Naive thymus-derived CD8-positive, alpha-beta T cell (primary cell): ENCODE measurements at regions not wholly inside any gene's neighbourhood (a gene's known extent, or its start where the extent isn't known, plus 50 kb on each side); places are given as distances from the start of the nearest gene placed in this dataset.

Source experiments
- ATAC-seq, 2 donors: fragments of 150-1000 bp; cut with Tn5 transposase in 1 of 2; sonication (Bioruptor Pico), chemical (Tn5 transposase) in 1 of 2; 1 replicate in 1 of 2; 2 replicates in 1 of 2; pipeline ENCODE4 v1.10.0; 2021; ENCODE audit warnings: mild to moderate bottlenecking in 2 of 2, moderate library complexity in 2 of 2
- POLR2A ChIA-PET: fragments of 350-600 bp; sonication (Branson Sonifier 250); formaldehyde crosslinking; loops from one replicate; lab custom pipeline; 2021; ENCODE audit warnings: antibody characterized with exemption; lab: Charles Lee
- DNase-seq, 10 donors: peaks; one replicate each; pipeline versions ENCODE4 v3.0.0 to v3.0.0-alpha.2; 2020 to 2022
- H3K27ac Mint-ChIP-seq, 10 donors: one replicate each; pipeline ENCODE4 v1.8.0; 2020 to 2022; ENCODE audit warnings: mild to moderate bottlenecking in 10 of 10, mixed read lengths in 10 of 10, moderate library complexity in 4 of 10, inconsistent platforms in 1 of 10
- H3K27me3 Mint-ChIP-seq, 5 donors: one replicate each; pipeline ENCODE4 v1.8.0; 2021 to 2022; ENCODE audit warnings: mixed read lengths in 5 of 5
- H3K36me3 Mint-ChIP-seq, 3 donors: one replicate each; pipeline ENCODE4 v1.8.0; 2020 to 2022; ENCODE audit warnings: mixed read lengths in 3 of 3, mild to moderate bottlenecking in 2 of 3, inconsistent platforms in 1 of 3
- H3K4me1 Mint-ChIP-seq, 4 donors: one replicate each; pipeline ENCODE4 v1.8.0; 2021 to 2022; ENCODE audit warnings: mixed read lengths in 4 of 4
- H3K4me3 Mint-ChIP-seq, 10 donors: one replicate each; pipeline ENCODE4 v1.8.0; 2020 to 2022; ENCODE audit warnings: mild to moderate bottlenecking in 10 of 10, mixed read lengths in 10 of 10, moderate library complexity in 6 of 10, inconsistent platforms in 1 of 10
- H3K9me3 Mint-ChIP-seq, 9 donors: one replicate each; pipeline ENCODE4 v1.8.0; 2020 to 2022; ENCODE audit warnings: mixed read lengths in 9 of 9, mild to moderate bottlenecking in 3 of 9, inconsistent platforms in 1 of 9, moderate library complexity in 1 of 9

- Mint-ChIP-seq H3K9me3 (no peaks in the 10 kb centered on the region), H3K36me3 (no peaks in the 10 kb centered on the region), H3K4me3 (no peak overlapping the region), H3K27me3 (no peaks in the 10 kb centered on the region), H3K27ac (no peak overlapping the region), H3K4me1 (no peaks in the 10 kb centered on the region)
- POLR2A ChIA-PET, result no interaction called here
- ATAC-seq (no peak), DNase-seq (no peak)
These were observed 197.9 kb downstream of the ANKRD50 start for GRCh38 chr4:124514588-124514987.

GRCh38 chr4:124515591-124515990, 196.9 kb downstream of the ANKRD50 start:
- no peaks in the 10 kb centered on the region for H3K4me1 Mint-ChIP-seq
- ATAC-seq (no peak), DNase-seq (no peak)
- POLR2A ChIA-PET, result no interaction called here
- H3K27ac Mint-ChIP-seq, result no peak overlapping the region
- H3K27me3 Mint-ChIP-seq, result peaks cover 0 to 4% (median 0%) of the 10 kb centered on the region in 5 donors
- H3K4me3 Mint-ChIP-seq, result no peak overlapping the region
- H3K36me3 Mint-ChIP-seq, result no peaks in the 10 kb centered on the region
- H3K9me3 Mint-ChIP-seq, result no peaks in the 10 kb centered on the region

GRCh38 chr4:124519196-124519595, 193.3 kb downstream of the ANKRD50 start:
- ATAC-seq, result no peak
- Mint-ChIP-seq H3K4me3 (no peak overlapping the region), H3K27ac (no peak overlapping the region), H3K36me3 (no peaks in the 10 kb centered on the region), H3K4me1 (no peaks in the 10 kb centered on the region), H3K9me3 (peaks cover 0 to 4% (median 0%) of the 10 kb centered on the region in 9 donors), H3K27me3 (peaks cover 0 to 14% (median 0%) of the 10 kb centered on the region in 5 donors)
- no peak for DNase-seq
- POLR2A ChIA-PET, result no interaction called here

- ATAC-seq (no peak), DNase-seq (no peak)
- no peak overlapping the region for H3K4me3 Mint-ChIP-seq
- peaks cover 0 to 4% (median 0%) of the 10 kb centered on the region in 9 donors for H3K9me3 Mint-ChIP-seq
- H3K4me1 Mint-ChIP-seq, result no peaks in the 10 kb centered on the region
- H3K27ac Mint-ChIP-seq, result no peak overlapping the region
- H3K27me3 Mint-ChIP-seq, result peaks cover 0 to 14% (median 1%) of the 10 kb centered on the region in 5 donors
- POLR2A ChIA-PET, result no interaction called here
- H3K36me3 Mint-ChIP-seq, result no peaks in the 10 kb centered on the region
These were observed 188.7 kb downstream of the ANKRD50 start for GRCh38 chr4:124523816-124524215.

- POLR2A ChIA-PET, result no interaction called here
- peaks cover 0 to 4% (median 0%) of the 10 kb centered on the region in 9 donors for H3K9me3 Mint-ChIP-seq
- DNase-seq, result no peak
- H3K36me3 Mint-ChIP-seq, result no peaks in the 10 kb centered on the region
- H3K4me3 Mint-ChIP-seq, result no peak overlapping the region
- no peak overlapping the region for H3K27ac Mint-ChIP-seq
- H3K4me1 Mint-ChIP-seq, result no peaks in the 10 kb centered on the region
- peaks cover 0 to 10% (median 1%) of the 10 kb centered on the region in 5 donors for H3K27me3 Mint-ChIP-seq
- ATAC-seq, result no peak
These were observed 187.0 kb downstream of the ANKRD50 start for GRCh38 chr4:124525524-124525923.

GRCh38 chr4:124526331-124526730, 186.2 kb downstream of the ANKRD50 start:
- DNase-seq (no peak), ATAC-seq (no peak)
- no peaks in the 10 kb centered on the region for H3K4me1 Mint-ChIP-seq
- H3K27me3 Mint-ChIP-seq, result peaks cover 0 to 10% (median 1%) of the 10 kb centered on the region in 5 donors
- H3K4me3 Mint-ChIP-seq, result no peak overlapping the region
- H3K36me3 Mint-ChIP-seq, result no peaks in the 10 kb centered on the region
- peaks cover 0 to 4% (median 0%) of the 10 kb centered on the region in 9 donors for H3K9me3 Mint-ChIP-seq
- no peak overlapping the region for H3K27ac Mint-ChIP-seq
- POLR2A ChIA-PET, result no interaction called here

GRCh38 chr4:124526769-124527168, 185.8 kb downstream of the ANKRD50 start:
- no peak overlapping the region for H3K4me3 Mint-ChIP-seq
- POLR2A ChIA-PET, result no interaction called here
- no peaks in the 10 kb centered on the region for H3K4me1 Mint-ChIP-seq
- H3K27me3 Mint-ChIP-seq, result peaks cover 0 to 6% (median 0%) of the 10 kb centered on the region in 5 donors
- H3K9me3 Mint-ChIP-seq, result peaks cover 0 to 2% (median 0%) of the 10 kb centered on the region in 9 donors
- DNase-seq, result no peak
- ATAC-seq, result no peak
- H3K36me3 Mint-ChIP-seq, result no peaks in the 10 kb centered on the region
- no peak overlapping the region for H3K27ac Mint-ChIP-seq

- no peak overlapping the region for H3K27ac Mint-ChIP-seq
- H3K4me1 Mint-ChIP-seq, result no peaks in the 10 kb centered on the region
- POLR2A ChIA-PET, result no interaction called here
- peaks cover 0 to 2% (median 0%) of the 10 kb centered on the region in 9 donors for H3K9me3 Mint-ChIP-seq
- H3K36me3 Mint-ChIP-seq, result no peaks in the 10 kb centered on the region
- DNase-seq (no peak), ATAC-seq (no peak)
- H3K4me3 Mint-ChIP-seq, result no peak overlapping the region
- H3K27me3 Mint-ChIP-seq, result peaks cover 0 to 6% (median 0%) of the 10 kb centered on the region in 5 donors
These were observed 185.2 kb downstream of the ANKRD50 start for GRCh38 chr4:124527364-124527763.

- H3K36me3 Mint-ChIP-seq, result no peaks in the 10 kb centered on the region
- ATAC-seq (no peak), DNase-seq (no peak)
- POLR2A ChIA-PET, result no interaction called here
- H3K9me3 Mint-ChIP-seq, result peaks cover 0 to 2% (median 0%) of the 10 kb centered on the region in 9 donors
- H3K4me3 Mint-ChIP-seq, result no peak overlapping the region
- no peak overlapping the region for H3K27ac Mint-ChIP-seq
- peaks cover 0 to 4% (median 0%) of the 10 kb centered on the region in 5 donors for H3K27me3 Mint-ChIP-seq
- H3K4me1 Mint-ChIP-seq, result no peaks in the 10 kb centered on the region
These were observed 183.4 kb downstream of the ANKRD50 start for GRCh38 chr4:124529131-124529530.

GRCh38 chr4:124530464-124531077, 182.0 kb downstream of the ANKRD50 start:
- no peak overlapping the region for H3K4me3 Mint-ChIP-seq
- ATAC-seq (no peak), DNase-seq (no peak)
- H3K9me3 Mint-ChIP-seq, result peaks cover 0 to 2% (median 0%) of the 10 kb centered on the region in 9 donors
- H3K36me3 Mint-ChIP-seq, result no peaks in the 10 kb centered on the region
- H3K27ac Mint-ChIP-seq, result no peak overlapping the region
- POLR2A ChIA-PET, result no interaction called here
- no peaks in the 10 kb centered on the region for H3K4me1 Mint-ChIP-seq
- H3K27me3 Mint-ChIP-seq, result peaks cover 0 to 3% (median 0%) of the 10 kb centered on the region in 5 donors

GRCh38 chr4:124534131-124534530, 178.4 kb downstream of the ANKRD50 start:
- Mint-ChIP-seq H3K27me3 (peaks cover 0 to 3% (median 0%) of the 10 kb centered on the region in 5 donors), H3K9me3 (peaks cover 0 to 2% (median 0%) of the 10 kb centered on the region in 9 donors), H3K27ac (no peak overlapping the region), H3K4me3 (no peak overlapping the region), H3K4me1 (no peaks in the 10 kb centered on the region), H3K36me3 (no peaks in the 10 kb centered on the region)
- no peak for DNase-seq
- POLR2A ChIA-PET, result no interaction called here
- ATAC-seq, result no peak

- POLR2A ChIA-PET, result no interaction called here
- DNase-seq (no peak), ATAC-seq (no peak)
- no peaks in the 10 kb centered on the region for H3K36me3 Mint-ChIP-seq
- no peak overlapping the region for H3K27ac Mint-ChIP-seq
- H3K4me3 Mint-ChIP-seq, result no peak overlapping the region
- peaks cover 0 to 2% (median 0%) of the 10 kb centered on the region in 9 donors for H3K9me3 Mint-ChIP-seq
- H3K27me3 Mint-ChIP-seq, result peaks cover 0 to 3% (median 0%) of the 10 kb centered on the region in 5 donors
- no peaks in the 10 kb centered on the region for H3K4me1 Mint-ChIP-seq
These were observed 177.5 kb downstream of the ANKRD50 start for GRCh38 chr4:124535003-124535402.

GRCh38 chr4:124536946-124537345, 175.6 kb downstream of the ANKRD50 start:
- no peak for DNase-seq
- Mint-ChIP-seq H3K4me1 (no peaks in the 10 kb centered on the region), H3K4me3 (no peak overlapping the region), H3K36me3 (no peaks in the 10 kb centered on the region), H3K27ac (no peak overlapping the region), H3K9me3 (peaks cover 0 to 2% (median 0%) of the 10 kb centered on the region in 9 donors), H3K27me3 (peaks cover 0 to 5% (median 0%) of the 10 kb centered on the region in 5 donors)
- no peak for ATAC-seq
- POLR2A ChIA-PET, result no interaction called here

GRCh38 chr4:124537971-124538370, 174.6 kb downstream of the ANKRD50 start:
- POLR2A ChIA-PET, result no interaction called here
- no peak overlapping the region for H3K27ac Mint-ChIP-seq
- ATAC-seq (no peak), DNase-seq (no peak)
- peaks cover 0 to 2% (median 0%) of the 10 kb centered on the region in 9 donors for H3K9me3 Mint-ChIP-seq
- H3K36me3 Mint-ChIP-seq, result no peaks in the 10 kb centered on the region
- no peak overlapping the region for H3K4me3 Mint-ChIP-seq
- peaks cover 0 to 5% (median 0%) of the 10 kb centered on the region in 5 donors for H3K27me3 Mint-ChIP-seq
- H3K4me1 Mint-ChIP-seq, result no peaks in the 10 kb centered on the region
